HG03064 (cell line): ENCODE measurements at regions not wholly inside any gene's neighbourhood (a gene's known extent, or its start where the extent isn't known, plus 50 kb on each side); places are given as distances from the start of the nearest gene placed in this dataset.

ENCODE experiments used
- ATAC-seq: cut with Tn5 transposase; IDR thresholded peaks from one replicate; pipeline ENCODE4 v1.9.1; 2021; ENCODE audit warnings: low read depth; ENCODE audit not compliant: unreplicated experiment

DNA sequence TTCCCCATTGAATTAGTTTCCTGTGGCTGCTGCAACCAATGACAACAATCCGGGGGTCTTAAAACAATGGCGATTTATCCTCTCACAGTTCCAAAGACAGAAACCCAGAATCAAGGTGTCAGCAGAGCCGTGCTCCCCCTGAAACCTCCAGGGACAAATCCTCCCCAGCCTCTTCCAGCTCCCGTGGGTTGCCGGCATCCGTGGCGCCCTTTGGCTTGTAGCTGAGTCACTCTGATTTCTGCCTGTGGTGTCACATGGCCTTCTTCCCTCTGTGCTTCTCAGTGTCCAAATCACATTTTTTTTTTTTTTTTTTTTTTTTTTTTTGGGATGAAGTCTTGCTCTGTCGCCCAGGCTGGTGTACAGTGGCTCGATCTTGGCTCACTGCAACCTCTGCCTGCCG, 64.5 kb upstream of the STX18 start:
- ATAC-seq = no peak

DNA sequence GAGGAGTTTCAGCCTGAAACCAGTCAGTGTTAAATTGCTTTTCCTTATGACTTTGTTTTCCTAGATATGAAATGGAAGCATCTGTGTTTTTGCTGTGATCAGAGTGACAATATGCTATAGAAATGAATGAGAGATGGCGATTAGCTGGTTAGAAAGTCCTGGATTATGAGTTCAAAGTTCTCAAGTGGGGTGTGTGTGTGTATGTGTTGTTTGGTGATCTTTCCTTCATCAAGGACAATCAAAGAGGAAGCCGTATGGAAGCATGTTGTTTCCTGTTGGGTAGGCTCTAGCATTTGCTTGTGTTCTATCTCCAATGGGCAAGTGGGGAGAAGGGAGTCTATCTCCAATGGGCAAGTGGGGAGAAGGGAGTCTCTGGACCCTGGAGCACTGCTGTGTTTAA, 64.0 kb upstream of the STX18 start:
- no peak for ATAC-seq

DNA sequence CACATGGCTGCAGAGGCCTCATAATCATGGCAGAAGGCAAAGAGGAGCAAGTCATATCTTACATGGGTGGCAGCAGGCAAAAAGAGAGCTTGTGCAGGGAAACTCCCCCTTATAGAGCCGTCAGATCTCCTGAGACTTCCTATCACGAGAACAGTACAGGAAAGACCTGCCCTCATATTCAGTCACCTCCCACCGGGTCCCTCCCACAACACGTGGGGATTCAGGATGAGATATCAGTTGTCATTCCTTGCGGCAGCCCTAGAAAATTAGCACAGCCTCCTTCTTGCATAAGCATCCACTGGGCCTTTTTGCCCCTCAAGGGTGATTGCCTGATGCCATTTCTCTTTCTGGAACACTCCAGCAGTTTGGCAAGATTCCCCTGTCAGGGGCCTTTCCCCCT, 61.7 kb upstream of the STX18 start:
- ATAC-seq = no peak

DNA sequence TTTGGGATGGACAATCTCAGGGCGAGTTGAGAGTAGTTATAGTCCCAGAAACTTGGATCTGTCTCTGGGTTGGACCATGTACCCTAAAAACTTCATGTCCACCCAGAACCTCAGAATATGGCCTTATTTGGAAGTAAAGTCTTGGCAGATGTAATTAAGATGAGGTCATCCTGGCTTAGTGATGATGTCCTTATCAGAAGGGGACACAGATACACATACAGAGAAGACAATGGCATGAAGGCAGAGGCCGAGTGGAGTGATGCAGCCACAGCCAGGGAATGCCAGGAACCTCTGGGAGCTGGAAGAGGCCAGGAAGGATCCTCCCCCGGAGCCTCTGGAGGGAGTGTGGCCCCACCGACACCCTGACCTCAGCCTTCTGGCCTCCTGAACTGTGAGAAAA, 61.2 kb upstream of the STX18 start:
- ATAC-seq = no peak

DNA sequence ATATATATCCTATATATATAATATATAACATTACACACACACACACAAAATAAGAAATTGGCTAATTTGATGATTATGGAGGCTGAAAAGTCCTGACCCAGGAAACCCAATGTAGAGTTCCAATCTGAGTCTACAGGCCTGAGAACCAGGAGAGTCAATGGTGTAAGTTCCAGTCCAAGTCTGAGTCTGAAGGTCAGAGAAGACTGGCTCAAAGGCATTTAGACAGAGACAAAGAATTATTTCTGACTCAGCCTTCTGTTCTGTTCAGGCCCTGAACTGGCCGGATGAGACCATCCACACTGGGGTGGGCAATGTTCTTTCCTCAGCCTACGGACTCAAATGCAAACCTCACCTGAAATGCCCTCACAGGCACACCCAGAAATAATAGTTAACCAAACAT, 60.6 kb upstream of the STX18 start:
- no peak for ATAC-seq

DNA sequence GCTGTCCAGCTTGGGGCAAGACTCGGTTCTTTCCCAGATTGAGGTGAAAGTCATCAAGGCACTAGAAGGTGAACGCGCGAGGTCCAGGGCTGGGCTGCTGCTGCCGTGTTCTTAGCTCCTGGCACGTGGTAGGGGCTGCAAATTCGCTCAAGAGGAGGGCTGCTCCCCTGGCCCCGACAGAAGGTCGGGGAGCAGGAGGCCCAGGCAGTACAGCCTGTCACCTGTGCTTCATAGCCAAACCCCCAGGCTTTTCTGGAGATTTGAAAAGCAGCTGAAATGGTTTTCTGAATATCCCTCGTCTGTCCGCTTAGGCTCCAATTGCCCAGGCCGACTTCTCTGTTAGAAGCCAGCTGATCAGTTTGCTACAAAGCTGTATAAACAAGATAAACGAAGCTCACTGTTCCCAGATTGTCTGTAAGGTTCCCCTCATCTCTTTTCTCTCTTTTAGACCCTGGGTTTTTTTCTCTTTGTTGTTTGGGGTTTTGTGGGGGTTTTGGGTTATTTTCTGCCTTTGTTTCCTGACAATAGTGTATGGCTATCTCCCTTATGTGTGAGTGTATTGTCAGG, 60.0 kb upstream of the STX18 start:
- ATAC-seq = no peak

DNA sequence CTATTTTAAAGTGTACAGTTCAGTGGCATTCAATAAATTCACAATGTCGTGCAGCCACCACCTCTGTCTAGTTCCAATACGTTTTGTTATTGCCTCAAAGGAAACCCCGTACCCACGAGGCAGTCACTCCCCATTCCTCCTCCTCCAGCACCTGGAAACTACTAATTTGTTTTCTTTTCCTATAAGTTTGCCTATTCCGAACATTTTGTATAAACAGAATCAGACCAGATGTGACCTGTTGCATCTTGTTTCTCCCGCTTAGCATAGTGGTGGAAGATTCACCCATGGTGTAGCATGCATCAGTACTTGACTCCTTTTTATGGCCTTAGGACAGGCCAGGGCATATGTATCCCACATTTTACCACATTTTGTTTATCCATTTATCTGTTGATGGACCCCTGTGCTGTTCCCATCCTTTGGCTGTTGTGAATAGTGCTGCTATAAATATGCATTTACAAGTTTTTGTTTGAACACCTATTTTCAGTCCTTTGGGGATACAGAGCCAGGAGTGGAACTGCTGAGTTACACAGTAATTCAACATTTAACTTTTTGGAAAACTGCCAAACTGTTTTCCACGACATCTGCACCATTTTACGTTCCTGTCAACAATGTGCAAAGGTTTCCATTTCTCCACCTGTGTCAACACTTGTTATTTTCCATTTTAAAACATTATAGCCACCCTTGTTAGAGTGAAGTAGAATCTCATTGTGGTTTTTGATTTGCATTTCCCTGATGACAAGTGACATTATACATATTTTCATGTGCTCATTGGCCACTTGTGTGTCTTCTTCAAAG, 57.8 kb upstream of the STX18 start:
- no peak for ATAC-seq

DNA sequence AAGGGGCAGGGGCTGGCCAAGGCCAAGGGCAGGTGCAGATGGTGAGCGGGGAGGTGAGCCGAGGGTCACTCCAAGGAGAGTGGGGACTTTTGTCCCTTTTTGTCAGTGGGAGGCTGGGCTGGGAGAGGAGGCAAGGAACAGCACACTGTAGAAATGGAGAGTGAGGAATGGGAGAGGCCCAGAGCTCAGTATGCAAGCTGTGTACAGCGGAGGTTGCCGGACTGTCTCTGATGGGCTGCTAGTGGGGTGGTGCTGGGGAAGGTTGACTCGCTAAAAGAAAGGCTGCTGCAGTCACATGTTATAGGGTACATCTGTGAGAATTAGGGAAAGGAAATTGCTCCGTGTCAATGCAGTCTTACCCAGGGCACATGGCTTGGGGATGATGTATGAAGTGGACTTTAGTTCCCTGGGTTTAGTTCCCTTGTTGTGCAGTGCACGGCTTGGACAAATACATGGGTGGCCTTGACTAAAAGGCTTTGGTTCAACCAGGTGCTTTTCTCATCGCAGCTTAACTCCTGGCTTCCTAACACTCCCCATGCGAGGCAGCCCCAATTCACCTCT, 57.1 kb upstream of the STX18 start:
- ATAC-seq = no peak

DNA sequence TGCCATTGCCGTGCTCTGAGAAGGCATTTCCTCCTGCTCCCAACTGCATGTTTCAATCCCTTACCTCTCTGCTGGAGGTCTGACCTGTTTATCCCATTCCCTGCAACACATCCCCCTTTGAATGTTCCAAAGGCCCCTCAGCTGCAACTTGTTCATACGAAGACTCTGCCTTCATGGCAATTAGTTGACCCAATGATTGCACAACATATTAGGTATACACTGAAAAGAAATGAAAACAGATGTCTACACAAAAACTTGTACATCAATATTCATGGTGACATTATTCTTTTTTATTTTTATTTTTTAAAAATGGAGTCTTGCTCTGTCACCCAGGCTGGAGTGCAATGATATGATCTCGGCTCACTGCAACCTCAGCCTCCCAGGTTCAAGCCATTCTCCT, 54.9 kb upstream of the STX18 start:
- ATAC-seq = no peak

DNA sequence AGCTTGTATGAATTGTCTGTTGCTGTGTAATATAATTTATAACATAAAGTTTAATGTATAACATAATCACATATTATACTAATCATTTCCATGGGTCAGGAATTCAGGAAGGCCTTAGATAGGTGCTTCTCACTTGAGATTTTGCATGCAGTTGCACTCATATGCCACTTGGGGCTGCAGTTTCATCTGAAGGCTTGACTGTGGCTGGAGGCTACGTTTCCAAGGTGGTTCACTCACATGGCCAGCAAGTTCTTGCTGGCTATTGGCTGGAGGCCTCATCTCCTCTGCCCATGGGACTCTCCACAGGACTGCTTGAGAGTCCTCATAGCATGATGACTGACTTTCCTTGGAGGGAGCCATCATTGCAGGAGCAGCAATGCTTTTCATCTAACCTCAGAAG, 53.4 kb upstream of the STX18 start:
- ATAC-seq = no peak

DNA sequence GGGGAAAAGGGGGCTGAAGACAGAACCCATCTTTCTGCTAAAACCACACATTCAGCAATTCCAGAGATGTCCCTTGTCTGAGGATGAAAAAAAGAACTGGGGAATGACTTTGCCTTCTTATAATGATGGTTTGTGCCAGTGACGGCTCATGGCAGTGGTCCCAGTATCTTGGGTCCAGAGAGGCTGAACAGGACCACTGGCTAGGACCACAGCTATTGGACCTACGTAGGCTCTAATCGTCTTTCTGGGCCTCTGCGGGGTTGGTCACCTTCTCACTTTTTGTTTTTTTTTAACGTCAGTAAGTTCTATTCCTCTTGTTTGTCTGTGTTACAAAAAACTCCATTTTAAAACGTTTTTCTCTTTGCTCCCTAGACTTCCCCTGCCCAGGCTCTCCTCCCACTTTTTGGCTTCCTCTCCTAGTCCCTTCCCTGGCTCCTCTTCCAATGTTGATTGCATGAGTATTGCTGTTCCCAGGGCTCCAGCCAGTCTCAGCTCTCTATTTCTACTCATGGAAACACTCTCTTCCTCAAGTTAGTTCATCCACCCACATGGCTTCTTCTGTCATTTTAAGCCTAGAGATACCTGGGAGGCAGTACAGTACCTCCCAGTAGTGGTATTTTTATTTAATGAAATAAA, 52.6 kb upstream of the STX18 start:
- no peak for ATAC-seq

DNA sequence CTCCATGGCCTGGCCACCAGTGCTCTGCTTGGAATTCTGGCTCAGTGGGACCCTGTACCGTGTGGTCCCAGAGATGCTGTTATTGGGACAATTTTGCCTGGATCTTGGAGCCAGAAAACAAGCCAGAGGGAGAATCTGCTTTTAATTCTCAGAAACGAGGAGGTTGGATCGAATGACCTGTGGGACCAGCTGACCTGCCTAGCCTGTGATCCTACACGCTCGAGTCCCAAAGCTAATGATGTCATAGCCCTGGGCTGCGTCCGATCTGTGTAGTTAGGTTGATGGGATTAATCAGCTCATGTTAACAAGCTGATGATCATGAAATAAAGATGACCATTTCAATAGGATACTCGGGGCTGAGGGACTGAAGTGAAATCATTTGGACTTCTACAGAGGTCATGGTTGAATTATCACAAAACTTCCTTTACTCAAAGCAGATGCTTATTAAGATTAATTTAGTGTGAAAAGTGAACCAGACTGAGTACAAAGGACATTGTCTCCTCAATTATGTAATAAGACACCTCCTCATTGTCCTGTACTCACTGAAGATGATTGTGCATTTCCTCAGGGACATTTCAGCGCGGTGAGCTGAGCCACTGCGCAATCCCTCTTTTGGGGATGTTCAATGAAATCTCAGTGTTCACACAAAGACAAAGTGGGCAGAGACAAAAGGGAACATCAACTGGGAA, 51.9 kb upstream of the STX18 start:
- ATAC-seq = no peak

DNA sequence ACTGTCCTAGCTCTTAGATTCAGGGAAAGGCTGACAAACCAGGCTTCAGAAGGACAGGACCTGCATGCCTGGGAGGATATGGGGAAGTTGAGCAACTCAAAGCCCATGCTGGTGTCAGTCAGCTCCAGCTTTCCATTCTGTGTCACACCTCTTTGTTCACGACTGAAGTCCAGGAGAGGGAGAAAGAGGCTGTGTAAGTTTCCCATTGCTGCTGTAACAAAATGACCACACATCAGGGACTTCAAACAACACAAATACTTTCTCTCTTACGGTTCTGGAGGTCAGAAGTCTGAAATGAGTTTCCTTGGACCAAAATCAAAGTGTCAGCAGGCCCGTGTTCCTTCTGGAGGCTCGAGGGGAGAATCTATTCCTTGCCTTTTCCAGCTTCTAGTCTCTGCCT, 50.6 kb upstream of the STX18 start:
- ATAC-seq = no peak
